Heart left ventricle (tissue), 13 donors: ENCODE measurements at regions not wholly inside any gene's neighbourhood (a gene's known extent, or its start where the extent isn't known, plus 50 kb on each side); places are given as distances from the start of the nearest gene placed in this dataset.

Source experiments
- CTCF ChIP-seq, 12 donors: fragments of 200-600 bp; sonication (generic) in 4 of 12; IDR thresholded peaks; one replicate each; pipeline versions ENCODE4 v1.5.0 to v1.8.0; 2018 to 2022; ENCODE audit warnings: antibody characterized with exemption in 12 of 12, mild to moderate bottlenecking in 5 of 12
- POLR2A ChIP-seq, 2 donors: fragments of 450-650 bp; IDR thresholded peaks; one replicate each; pipeline ENCODE4 v1.6.1; 2017; ENCODE audit warnings: antibody characterized with exemption in 2 of 2, mild to moderate bottlenecking in 2 of 2, moderate library complexity in 2 of 2
- donor health status: ischemic (EF 13 %, LVEDD 7.1; RV severe dilation, severe dysfunction).
- donor health status: DM: no; HTN: yes; CAD: no.
- donor health status: DM: no; HTN: no; CAD: no.
- donor health status: ischemic (EF 25% LVEDD 6.9; RV normal size, moderate dysfunction).
- donor health status: ischemic (EF 25% LVEDD 5.7; RV mildly dilated, moderate dysfunction).
- donor health status: ischemic (EF 35%, LVEDD 5.7; RV mildly dilated, moderate dysfunction).
- donor health status: nonischemic (EF 11% LVEDD 7.7; RV severe dilation, severe dysfunction).
- donor health status: DM: yes; HTN: yes; CAD: no.
- donor health status: PGD.
- donor health status: ischemic (EF 29% LVEDD 5.4; RV normal size, mild dysfunction).
- donor health status: nonischemic (EF 23%, LVEDD 6.1; RV moderate dilation, normal function).

DNA sequence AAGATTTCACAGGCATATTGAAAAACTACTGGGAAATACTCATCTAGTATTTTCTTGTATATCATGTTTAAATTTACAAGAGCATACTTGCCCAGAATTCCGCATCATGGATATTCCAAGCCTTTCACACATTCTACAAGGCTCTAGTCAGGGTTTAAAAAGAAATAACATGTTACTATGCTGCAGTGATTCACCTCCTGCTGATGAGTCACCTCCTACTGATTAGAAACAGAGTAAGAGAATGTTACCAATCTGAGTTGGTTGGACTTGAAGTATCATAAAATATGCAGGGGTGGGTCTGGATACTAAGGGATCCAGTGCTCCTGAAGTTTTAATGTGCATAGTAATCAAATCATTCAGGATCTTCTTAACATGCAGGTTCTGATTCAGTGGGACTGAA lies 192.0 kb upstream of the ANK2 start:
- TF ChIP-seq CTCF (IDR thresholded peaks at IDR 0.05) (no peak), POLR2A (IDR thresholded peaks at IDR 0.05) (no peak)
